BE2C (cell line): ENCODE measurements at regions not wholly inside any gene's neighbourhood (a gene's known extent, or its start where the extent isn't known, plus 50 kb on each side); places are given as distances from the start of the nearest gene placed in this dataset.

Experiments
- DNase-seq: peaks from one replicate; pipeline ENCODE4 v3.0.0-alpha.2; 2020
- H3K27me3 ChIP-seq: fragments of 250-450 bp; sonication (Bioruptor Pico); 2 replicates; pipeline ENCODE4 v1.5.1; 2020; ENCODE audit warnings: mild to moderate bottlenecking
- H3K36me3 ChIP-seq: fragments of 250-450 bp; sonication (Bioruptor Pico); 2 replicates; pipeline ENCODE4 v1.5.1; 2020; ENCODE audit warnings: mild to moderate bottlenecking
- H3K4me1 ChIP-seq: fragments of 250-450 bp; sonication (Bioruptor Pico); 2 replicates; pipeline ENCODE4 v1.5.1; 2020
- H3K4me3 ChIP-seq: 2 replicates; pipeline ENCODE4 v1.5.1; 2011; ENCODE audit warnings: low read depth, low read length
- H3K9me3 ChIP-seq: fragments of 250-450 bp; sonication (Bioruptor Pico); 2 replicates; pipeline ENCODE4 v1.5.1; 2020
- TF ChIP-seq, protein P1 (sequence below): IDR thresholded peaks from 2 replicates; pipeline ENCODE4 v1.5.1; 2012; ENCODE audit warnings: mild to moderate bottlenecking, low read depth, low read length

DNA sequence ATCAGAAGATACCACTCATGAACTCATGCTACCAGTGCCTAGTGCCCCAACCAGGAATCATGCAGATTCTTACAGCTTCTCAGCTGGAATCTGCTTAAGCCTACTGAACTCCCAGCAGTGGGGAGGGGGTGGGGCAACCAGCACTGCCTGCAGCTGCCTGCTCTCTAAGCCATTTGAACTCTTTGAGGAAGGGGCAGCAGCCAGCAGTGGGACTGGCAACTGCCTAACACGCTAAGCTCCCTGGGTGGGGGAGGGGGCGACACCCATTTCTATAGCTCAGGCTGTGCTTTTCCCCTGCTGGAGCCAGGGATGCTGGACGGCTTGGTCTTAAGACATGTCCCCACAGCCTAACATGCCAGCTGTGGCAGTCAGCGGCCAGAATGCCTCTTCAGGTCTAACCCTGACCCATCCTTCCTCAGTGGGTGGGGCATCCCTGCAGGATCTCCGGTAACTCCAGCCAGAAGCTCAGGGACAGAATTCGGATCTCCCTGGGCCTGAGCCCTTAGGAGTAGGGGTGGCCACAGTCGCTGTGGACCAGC, 889.7 kb downstream of the CDH9 start:
- TF ChIP-seq, protein P1, sequence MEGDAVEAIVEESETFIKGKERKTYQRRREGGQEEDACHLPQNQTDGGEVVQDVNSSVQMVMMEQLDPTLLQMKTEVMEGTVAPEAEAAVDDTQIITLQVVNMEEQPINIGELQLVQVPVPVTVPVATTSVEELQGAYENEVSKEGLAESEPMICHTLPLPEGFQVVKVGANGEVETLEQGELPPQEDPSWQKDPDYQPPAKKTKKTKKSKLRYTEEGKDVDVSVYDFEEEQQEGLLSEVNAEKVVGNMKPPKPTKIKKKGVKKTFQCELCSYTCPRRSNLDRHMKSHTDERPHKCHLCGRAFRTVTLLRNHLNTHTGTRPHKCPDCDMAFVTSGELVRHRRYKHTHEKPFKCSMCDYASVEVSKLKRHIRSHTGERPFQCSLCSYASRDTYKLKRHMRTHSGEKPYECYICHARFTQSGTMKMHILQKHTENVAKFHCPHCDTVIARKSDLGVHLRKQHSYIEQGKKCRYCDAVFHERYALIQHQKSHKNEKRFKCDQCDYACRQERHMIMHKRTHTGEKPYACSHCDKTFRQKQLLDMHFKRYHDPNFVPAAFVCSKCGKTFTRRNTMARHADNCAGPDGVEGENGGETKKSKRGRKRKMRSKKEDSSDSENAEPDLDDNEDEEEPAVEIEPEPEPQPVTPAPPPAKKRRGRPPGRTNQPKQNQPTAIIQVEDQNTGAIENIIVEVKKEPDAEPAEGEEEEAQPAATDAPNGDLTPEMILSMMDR: no peak
- no peaks in the 10 kb centered on the region for H3K36me3 ChIP-seq
- no peak overlapping the region for H3K4me3 ChIP-seq
- no peaks in the 10 kb centered on the region for H3K27me3 ChIP-seq
- DNase-seq: peak; percentile 10
- no peaks in the 10 kb centered on the region for H3K9me3 ChIP-seq
- H3K4me1 ChIP-seq: no peaks in the 10 kb centered on the region

DNA sequence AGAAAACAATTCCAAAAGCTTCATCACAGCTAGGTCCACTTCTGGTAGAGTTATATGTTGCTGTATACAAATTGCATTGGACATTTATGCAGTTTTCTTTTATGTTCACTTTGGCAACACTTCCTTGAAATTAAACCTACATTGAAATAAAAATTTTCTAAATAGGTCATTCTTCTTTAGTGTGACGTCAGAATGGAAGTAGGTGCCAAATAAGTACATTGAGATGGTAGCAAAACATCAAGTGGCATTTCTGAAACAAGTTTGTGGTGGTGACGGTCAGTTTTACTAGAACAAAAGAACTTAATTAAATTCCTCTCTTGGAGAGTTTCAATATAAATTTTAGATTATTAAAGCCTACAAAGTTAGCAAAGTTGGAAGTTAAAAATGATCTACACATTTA, 895.1 kb downstream of the CDH9 start:
- H3K9me3 ChIP-seq: no peaks in the 10 kb centered on the region
- no peaks in the 10 kb centered on the region for H3K4me1 ChIP-seq
- H3K36me3 ChIP-seq: no peaks in the 10 kb centered on the region
- no peak for DNase-seq
- no peak overlapping the region for H3K4me3 ChIP-seq
- TF ChIP-seq, protein P1: no peak
- no peaks in the 10 kb centered on the region for H3K27me3 ChIP-seq

DNA sequence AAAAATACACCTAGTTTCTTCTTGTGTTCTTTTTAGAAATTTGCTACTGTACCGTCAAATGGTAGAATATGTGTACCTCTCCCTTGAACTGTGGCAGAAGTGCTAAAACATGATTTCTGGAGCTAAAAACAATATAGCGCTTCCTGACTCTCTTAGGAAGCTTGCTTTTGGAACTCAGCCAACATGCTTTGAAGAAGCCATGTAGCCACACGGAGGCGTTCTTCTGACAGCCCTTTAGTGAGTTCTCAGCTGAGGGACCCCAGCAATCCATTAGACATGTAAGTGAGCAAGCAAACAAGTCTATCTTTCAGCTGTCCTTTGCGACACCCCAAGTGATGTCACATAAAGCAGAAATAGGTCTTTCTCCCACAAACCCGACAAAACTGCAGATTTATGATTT, 917.0 kb downstream of the CDH9 start:
- Histone ChIP-seq H3K9me3 (no peaks in the 10 kb centered on the region), H3K36me3 (no peaks in the 10 kb centered on the region), H3K27me3 (no peaks in the 10 kb centered on the region), H3K4me3 (no peak overlapping the region), H3K4me1 (no peaks in the 10 kb centered on the region)
- peak; percentile 48 for DNase-seq
- TF ChIP-seq, protein P1: peak; percentile 50

DNA sequence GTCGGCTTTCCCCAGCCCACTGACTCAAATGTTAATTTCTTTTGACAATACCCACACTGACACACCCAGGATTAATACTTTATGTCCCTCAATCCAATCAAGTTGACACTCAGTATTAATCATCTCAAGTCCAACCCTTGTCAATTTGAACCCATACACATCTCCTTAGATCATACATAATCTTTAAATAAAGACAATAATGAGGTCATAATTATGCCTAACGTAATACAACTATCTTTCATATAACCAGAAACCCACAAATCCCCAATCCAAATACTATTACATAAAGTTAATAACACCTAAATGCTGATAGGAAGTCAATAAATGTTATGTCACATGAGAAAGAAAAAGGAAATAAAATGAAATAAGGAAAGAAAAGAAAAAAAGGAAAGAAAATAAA, 934.2 kb downstream of the CDH9 start:
- Histone ChIP-seq H3K4me3 (no peak overlapping the region), H3K27me3 (no peaks in the 10 kb centered on the region), H3K4me1 (no peaks in the 10 kb centered on the region), H3K9me3 (no peaks in the 10 kb centered on the region; the same call in 1 of the 2 replicates), H3K36me3 (no peaks in the 10 kb centered on the region)
- no peak for DNase-seq
- TF ChIP-seq, protein P1: no peak

DNA sequence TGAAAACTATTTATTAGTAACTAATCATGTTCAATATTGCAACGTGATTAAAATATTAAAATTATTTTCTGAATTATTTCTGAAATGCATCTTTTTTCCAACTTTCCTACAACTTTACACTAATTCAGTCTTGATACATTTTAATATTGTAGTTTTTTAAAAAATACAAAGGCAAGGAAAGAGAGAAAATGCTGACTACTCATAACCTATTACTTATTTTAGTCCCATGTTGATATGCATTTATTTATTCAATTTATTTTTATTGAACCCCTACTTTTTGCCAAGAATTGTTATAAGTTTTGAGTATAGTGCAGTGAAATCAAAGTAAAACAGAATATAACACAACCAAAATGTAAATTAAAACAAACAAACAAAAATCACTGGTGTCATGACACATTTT, 978.2 kb downstream of the CDH9 start:
- DNase-seq: no peak
- TF ChIP-seq, protein P1: no peak
- no peaks in the 10 kb centered on the region for H3K9me3 ChIP-seq
- H3K4me1 ChIP-seq: no peaks in the 10 kb centered on the region
- H3K4me3 ChIP-seq: no peak overlapping the region
- H3K36me3 ChIP-seq: no peaks in the 10 kb centered on the region
- no peaks in the 10 kb centered on the region for H3K27me3 ChIP-seq

DNA sequence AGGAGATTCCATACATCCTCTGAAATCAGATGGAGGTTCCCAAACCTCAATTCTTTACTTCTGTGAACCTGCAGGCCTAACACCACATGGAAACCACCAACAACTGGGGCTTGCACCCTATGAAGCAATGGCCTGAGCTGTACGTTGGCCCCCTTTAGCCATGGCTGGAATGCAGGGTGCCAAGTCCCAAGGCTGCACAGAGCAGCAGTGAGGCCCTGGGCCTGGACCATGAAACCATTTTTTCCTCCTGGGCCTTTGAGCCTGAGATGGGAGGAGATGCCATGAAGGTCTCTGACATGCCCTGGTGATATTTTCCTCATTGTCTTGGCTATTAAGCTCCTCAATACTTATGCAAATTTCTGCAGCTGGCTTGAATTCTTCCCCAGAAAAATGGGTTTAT, 983.8 kb downstream of the CDH9 start:
- no peak for DNase-seq
- H3K4me1 ChIP-seq: no peaks in the 10 kb centered on the region
- no peaks in the 10 kb centered on the region for H3K9me3 ChIP-seq
- TF ChIP-seq, protein P1: no peak
- H3K36me3 ChIP-seq: no peaks in the 10 kb centered on the region
- H3K4me3 ChIP-seq: no peak overlapping the region
- no peaks in the 10 kb centered on the region for H3K27me3 ChIP-seq
